LNCaP clone FGC (cell line): ENCODE measurements at regions not wholly inside any gene's neighbourhood (a gene's known extent, or its start where the extent isn't known, plus 50 kb on each side); places are given as distances from the start of the nearest gene placed in this dataset.

Experiments used
- DNase-seq: peaks from one replicate; pipeline ENCODE4 v3.0.0-alpha.2; 2011; ENCODE audit warnings: low read depth
- H3K4me3 ChIP-seq: 2 replicates; pipeline ENCODE4 v1.5.1; 2011; ENCODE audit warnings: mild to moderate bottlenecking, low read depth, low read length, control low read depth
- CTCF ChIP-seq: IDR thresholded peaks from 2 replicates; pipeline ENCODE4 v1.5.1; 2012; ENCODE audit warnings: mild to moderate bottlenecking; ENCODE audit not compliant: control insufficient read depth, insufficient read depth; ENCODE audit errors: extremely low read depth

- H3K4me3 ChIP-seq = peak overlapping the region; percentile 45
- TF ChIP-seq CTCF = no peak
- peak; percentile 52 for DNase-seq
Measured at GRCh38 chr10:78973901-78974616, 94.7 kb upstream of the ZMIZ1 start.

- H3K4me3 ChIP-seq = peak overlapping the region; percentile 45
- DNase-seq = peak; percentile 11
- peak; percentile 79 for TF ChIP-seq CTCF
Measured at GRCh38 chr10:78974617-78975317, 94.0 kb upstream of the ZMIZ1 start.

DNA sequence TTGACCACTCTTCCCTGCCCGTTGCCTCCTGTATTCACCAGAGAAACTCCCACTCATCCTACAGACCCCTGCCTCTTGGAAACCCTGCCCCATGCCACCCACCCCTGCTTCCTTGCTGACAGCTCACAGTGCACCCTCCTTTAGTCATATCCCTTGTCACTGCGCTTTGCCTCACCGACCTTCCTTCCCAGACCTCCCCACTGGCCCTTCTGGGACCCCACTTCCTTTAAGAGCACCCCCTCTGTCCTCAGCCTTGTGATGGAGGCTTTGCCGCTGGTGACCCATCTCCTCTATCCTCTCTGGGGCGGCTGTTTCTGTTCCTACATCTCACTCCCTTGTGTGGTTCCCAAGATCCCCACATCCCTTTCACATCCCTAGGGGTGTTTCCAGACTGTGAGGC lies 92.8 kb upstream of the ZMIZ1 start:
- no peak for TF ChIP-seq CTCF
- no peak for DNase-seq
- no peak overlapping the region for H3K4me3 ChIP-seq

DNA sequence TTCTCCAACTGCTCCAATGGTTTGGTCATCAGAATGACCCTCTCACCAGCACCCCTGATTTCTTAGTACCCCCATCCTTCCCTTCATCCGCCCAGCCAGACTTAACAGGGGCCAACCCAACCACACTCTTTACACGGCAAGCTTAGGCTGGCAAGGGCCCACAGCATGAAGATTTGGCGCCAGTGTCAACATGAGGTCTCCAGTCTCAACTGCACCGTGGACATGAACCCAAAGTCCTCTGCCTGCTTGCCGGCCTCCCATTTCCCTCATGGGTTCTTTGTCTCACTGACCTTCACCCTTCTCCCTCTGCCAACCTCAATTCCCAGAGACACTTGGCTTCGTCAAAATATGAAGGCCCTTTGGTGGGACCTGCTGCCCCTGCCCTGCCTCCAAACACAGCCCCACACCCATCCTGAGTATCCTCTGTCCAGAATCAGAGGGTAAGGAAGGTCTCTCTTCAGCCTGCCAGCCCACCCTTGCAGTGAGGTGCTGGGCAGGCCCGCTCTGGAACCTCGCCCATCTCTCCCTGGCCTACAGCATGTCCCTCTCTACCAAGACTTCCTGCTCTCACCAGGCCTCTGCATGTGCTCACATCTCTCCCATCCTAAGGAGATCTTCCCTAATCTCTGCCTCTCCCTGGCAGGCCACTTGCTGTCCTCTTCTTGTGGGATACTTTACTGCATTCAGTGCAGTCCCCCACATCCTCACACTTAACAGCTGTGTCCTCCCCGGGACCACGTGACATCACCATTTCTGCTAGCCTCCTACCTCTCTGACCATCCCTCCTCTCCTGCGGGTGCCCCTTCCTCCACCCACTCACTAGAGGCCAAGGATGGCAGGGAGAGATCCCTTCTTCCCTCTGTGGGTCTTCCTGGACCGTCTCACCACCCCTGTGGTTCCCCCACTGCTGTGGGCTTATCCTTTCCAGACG lies 91.7 kb upstream of the ZMIZ1 start:
- no peak for TF ChIP-seq CTCF
- DNase-seq = no peak
- no peak overlapping the region for H3K4me3 ChIP-seq

GRCh38 chr10:78979938-78980337 lies 88.8 kb upstream of the ZMIZ1 start:
- no peak for TF ChIP-seq CTCF

DNA sequence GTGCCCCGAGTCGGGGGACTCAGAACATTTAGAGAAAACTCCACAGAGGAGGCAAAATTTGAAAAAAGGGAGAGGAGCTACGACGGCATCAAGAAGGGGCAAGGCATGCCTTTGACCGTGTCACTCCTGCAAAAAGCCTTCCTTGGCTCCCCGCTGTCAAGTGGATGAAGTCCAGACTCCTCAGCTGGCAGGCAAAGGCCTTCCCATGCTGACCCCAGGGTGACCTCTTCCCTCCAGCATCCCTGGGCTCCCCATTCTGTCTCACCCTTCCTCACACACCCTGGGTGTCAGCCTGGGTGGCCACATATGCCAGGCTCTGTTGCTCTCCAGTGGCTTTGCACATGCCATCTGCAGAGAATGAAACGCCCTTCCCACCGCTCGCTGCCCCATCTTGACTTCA lies 88.4 kb upstream of the ZMIZ1 start:
- no peak overlapping the region for H3K4me3 ChIP-seq
- TF ChIP-seq CTCF = no peak
- DNase-seq = no peak

More at GRCh38 chr10:78979938-78980337, 88.8 kb upstream of the ZMIZ1 start:
- H3K4me3 ChIP-seq = no peak overlapping the region
- DNase-seq = no peak
